IPS-18c (cell line): ENCODE measurements at regions not wholly inside any gene's neighbourhood (a gene's known extent, or its start where the extent isn't known, plus 50 kb on each side); places are given as distances from the start of the nearest gene placed in this dataset.
"Not testable (repeated sequence)": the region's sequence is repeated elsewhere in the genome, so short reads cannot be mapped to it uniquely, and the experiment has no call there.

ENCODE experiments used
- H3K4me3 ChIP-seq: 2 replicates; pipeline ENCODE4 v1.7.0; 2013; ENCODE audit warnings: low read depth, mild to moderate bottlenecking, low read length, moderate library complexity; ENCODE audit not compliant: insufficient read depth
- H3K9me3 ChIP-seq: one replicate; pipeline ENCODE4 v1.6.1; 2013; ENCODE audit warnings: mild to moderate bottlenecking, low read length, moderate library complexity; ENCODE audit not compliant: control insufficient read depth, insufficient read depth

DNA sequence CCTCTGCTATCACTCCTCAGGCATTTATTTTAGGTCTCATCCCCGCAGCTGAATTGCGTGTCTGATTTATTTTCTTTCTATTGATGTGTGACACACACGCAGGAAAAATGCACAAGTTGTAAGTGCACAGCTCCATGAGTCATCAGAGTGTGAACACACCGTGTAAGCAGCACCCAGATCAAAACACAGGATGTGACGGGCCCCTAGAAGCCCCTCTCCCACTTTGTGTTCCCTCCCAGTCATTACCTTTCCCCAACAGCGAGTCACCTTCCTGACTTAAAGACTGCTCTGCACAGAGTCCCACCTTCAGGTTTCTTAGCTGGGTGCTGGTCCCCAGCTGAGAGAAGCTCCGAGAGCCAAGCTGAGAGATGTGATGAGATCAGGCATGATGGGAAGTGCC, 436.7 kb downstream of the MID1IP1 start:
- Histone ChIP-seq H3K9me3 (no peaks in the 10 kb centered on the region), H3K4me3 (no peak overlapping the region)

- no peak overlapping the region for H3K4me3 ChIP-seq
- no peaks in the 10 kb centered on the region for H3K9me3 ChIP-seq
Observed at GRCh38 chrX:39242187-39242586, 440.9 kb downstream of the MID1IP1 start.

- Histone ChIP-seq H3K4me3 (no peak overlapping the region), H3K9me3 (peaks cover 6% of the 10 kb centered on the region)
Observed at GRCh38 chrX:39244147-39244546, 442.9 kb downstream of the MID1IP1 start.

DNA sequence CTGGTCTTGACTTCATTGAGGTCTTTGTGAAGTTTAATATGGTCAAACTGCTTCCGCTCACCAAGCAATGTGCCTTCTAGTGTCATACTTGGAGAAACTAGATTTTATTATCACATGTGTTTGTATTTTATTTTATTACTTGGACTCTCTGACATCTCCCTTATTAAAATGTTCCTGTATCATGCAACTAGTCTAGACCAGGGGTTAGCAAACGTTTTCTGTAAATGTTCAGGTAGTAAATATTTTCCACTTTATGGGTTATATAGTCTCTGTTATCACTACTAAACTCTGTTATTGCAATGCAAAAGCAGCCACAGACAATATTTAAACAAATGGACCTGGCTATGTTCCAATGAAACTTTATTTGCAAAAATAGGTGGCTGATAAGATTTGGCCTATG, 443.8 kb downstream of the MID1IP1 start:
- Histone ChIP-seq H3K4me3 (no peak overlapping the region), H3K9me3 (peaks cover 6% of the 10 kb centered on the region)

DNA sequence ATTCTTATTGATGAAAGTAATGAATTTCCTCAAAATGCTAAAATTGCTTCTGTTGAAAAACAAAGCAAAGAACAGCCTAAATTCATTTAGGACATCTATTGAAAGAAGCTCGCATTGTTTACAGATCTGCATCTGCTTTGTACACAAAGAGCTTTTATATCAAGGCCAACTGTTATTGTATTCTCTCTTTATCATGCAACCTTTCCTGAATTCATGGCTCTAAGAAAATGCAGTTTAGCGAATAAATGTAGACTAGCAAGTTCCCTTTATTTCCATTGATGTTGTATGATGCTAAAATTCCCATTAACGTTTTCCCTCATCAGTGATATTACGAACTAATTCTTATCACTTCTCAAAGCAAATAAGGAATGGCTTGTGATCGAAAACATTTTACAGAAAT, 446.3 kb downstream of the MID1IP1 start:
- Histone ChIP-seq H3K4me3 (no peak overlapping the region), H3K9me3 (peaks cover 8% of the 10 kb centered on the region)

- Histone ChIP-seq H3K9me3 (peaks cover 8% of the 10 kb centered on the region), H3K4me3 (no peak overlapping the region)
Observed at GRCh38 chrX:39248330-39248729, 447.1 kb downstream of the MID1IP1 start.

- peaks cover 8% of the 10 kb centered on the region for H3K9me3 ChIP-seq
- H3K4me3 ChIP-seq: no peak overlapping the region
Observed at GRCh38 chrX:39249999-39250398, 448.7 kb downstream of the MID1IP1 start.

DNA sequence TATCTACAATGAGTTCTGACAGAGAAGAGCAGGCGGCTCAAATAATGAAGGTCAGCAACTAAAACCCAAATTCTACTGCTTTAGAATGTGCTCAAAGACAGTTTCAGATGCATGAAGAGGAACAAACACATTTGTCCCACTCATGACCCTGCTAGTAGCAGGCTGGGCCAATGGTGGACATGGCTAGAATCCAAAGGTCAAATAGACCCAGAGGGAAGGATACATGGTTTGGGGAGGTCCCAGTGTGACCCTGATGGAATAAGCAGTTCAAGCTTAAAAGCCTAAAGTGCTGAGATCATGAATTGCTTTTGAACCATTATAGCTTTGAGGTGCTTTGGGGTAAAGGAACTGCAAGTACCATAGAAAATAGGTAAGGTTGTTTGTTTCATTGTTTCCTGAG, 450.7 kb downstream of the MID1IP1 start:
- H3K9me3 ChIP-seq: peaks cover 8% of the 10 kb centered on the region
- H3K4me3 ChIP-seq: no peak overlapping the region

DNA sequence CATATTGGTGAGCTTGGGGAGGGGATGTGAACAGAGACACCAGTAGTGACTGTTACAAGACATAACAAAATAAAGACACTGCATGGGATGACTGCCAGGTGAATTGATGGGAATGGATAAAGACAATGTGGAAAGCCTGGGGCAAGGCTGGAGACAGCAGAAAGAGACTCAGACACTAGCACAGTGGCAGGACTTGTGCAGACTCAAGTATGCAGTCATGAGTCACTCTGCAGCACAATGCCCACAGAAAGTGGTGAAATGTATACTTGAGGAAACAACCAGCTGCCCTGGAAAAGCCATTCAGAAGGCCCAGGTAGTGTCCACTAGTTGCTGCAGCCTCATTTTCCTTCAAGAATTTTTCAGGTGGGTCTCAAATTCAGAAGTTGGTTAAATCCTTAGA, 452.3 kb downstream of the MID1IP1 start:
- H3K9me3 ChIP-seq: peaks cover 2% of the 10 kb centered on the region
- H3K4me3 ChIP-seq: no peak overlapping the region

DNA sequence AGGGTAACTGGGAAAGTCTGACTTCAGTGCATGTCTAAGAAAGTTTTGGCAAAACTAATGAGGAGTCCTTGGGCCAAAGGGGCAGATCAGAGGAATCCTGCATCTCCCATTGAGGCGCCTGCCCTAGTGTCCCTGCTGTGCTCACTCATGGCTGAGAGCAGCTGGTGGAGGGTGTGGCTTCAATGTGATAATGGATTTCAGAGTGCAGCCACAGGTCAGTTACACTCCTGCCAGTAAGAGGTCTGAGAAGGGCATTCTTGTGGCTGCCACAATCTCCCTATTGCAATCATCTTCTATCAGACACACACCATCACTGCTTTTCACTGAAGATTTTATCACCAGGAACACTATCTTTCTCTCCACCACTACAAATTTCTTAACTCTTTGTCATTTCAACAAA, 457.1 kb downstream of the MID1IP1 start:
- H3K9me3 ChIP-seq: no peaks in the 10 kb centered on the region
- H3K4me3 ChIP-seq: no peak overlapping the region

GRCh38 chrX:39260965-39261364, 459.7 kb downstream of the MID1IP1 start:
- no peaks in the 10 kb centered on the region for H3K9me3 ChIP-seq
- H3K4me3 ChIP-seq: no peak overlapping the region

GRCh38 chrX:39261446-39262147, 460.3 kb downstream of the MID1IP1 start:
- no peak overlapping the region for H3K4me3 ChIP-seq
- H3K9me3 ChIP-seq: no peaks in the 10 kb centered on the region

DNA sequence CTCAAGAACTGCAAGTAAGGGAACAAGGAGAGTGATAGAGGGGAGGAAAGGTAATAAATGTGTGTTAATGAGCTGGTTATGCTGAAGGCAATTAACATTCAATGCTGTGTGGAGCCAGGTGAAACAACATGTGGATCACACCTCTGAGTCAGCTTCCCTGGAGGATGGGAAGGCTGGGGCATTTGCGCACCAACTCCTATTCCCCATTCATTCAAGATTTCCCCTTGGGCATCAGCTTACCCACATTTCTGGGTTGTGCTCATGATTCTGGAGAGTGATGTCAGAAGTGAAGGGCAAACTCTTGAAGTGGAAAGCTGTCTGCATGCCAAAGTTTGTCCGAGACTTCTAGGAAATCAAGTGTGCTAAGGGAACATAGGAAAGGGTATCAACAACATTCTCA, 461.4 kb downstream of the MID1IP1 start:
- Histone ChIP-seq H3K9me3 (peaks cover 2% of the 10 kb centered on the region), H3K4me3 (no peak overlapping the region)

GRCh38 chrX:39264023-39264422, 462.8 kb downstream of the MID1IP1 start:
- Histone ChIP-seq H3K4me3 (no peak overlapping the region), H3K9me3 (peaks cover 2% of the 10 kb centered on the region)

DNA sequence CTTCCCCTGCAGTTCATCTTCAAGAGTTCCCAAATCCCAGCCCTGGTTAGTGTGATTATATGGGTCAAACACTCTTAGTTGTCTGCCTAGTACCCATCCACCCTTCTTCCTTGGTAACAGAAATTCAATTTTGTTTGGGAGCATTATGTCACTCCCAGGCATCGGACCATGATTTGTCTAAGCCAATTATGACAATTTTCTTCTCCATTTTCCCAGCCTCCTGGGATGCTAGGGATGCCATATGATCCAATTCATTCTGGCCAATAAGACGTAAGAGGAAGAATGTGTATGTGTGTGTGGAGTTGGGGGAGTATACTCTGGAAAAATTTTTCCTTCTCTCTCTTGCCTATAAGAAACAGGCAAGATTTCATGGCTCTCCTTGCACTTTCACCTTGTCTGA, 465.9 kb downstream of the MID1IP1 start:
- H3K4me3 ChIP-seq: no peak overlapping the region

GRCh38 chrX:39268207-39268606, 466.9 kb downstream of the MID1IP1 start:
- peaks cover 2% of the 10 kb centered on the region for H3K9me3 ChIP-seq
- H3K4me3 ChIP-seq: no peak overlapping the region

More for the DNA sequence above, 465.9 kb downstream of the MID1IP1 start:
- H3K9me3 ChIP-seq: peaks cover 2% of the 10 kb centered on the region

DNA sequence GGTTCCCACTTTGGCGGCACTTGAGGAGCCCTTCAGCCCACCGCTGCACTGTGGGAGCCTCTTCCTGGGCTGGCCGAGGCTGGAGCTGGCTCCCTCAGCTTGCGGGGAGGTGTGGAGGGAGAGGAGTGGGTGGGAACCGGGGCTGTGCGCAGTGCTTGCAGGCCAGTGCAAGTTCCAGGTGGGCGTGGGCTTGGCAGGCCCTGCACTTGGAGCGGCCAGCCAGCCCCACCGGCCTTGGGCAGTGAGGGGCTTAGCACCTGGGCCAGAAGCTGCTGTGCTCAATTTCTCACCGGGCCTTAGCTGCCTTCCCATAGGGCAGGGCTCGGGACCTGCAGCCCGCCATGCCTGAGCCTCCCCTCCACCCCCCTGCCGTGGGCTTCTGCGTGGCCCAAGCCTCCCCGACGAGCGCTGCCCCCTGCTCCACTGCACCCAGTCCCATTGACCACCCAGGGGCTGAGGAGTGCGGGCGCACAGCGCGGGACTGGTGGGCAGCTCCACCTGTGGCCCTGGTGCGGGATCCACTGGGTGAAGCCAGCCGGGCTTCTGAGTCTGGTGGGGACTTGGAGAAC, 474.3 kb downstream of the MID1IP1 start:
- H3K4me3 ChIP-seq: no peak overlapping the region
- peaks cover 11% of the 10 kb centered on the region for H3K9me3 ChIP-seq

DNA sequence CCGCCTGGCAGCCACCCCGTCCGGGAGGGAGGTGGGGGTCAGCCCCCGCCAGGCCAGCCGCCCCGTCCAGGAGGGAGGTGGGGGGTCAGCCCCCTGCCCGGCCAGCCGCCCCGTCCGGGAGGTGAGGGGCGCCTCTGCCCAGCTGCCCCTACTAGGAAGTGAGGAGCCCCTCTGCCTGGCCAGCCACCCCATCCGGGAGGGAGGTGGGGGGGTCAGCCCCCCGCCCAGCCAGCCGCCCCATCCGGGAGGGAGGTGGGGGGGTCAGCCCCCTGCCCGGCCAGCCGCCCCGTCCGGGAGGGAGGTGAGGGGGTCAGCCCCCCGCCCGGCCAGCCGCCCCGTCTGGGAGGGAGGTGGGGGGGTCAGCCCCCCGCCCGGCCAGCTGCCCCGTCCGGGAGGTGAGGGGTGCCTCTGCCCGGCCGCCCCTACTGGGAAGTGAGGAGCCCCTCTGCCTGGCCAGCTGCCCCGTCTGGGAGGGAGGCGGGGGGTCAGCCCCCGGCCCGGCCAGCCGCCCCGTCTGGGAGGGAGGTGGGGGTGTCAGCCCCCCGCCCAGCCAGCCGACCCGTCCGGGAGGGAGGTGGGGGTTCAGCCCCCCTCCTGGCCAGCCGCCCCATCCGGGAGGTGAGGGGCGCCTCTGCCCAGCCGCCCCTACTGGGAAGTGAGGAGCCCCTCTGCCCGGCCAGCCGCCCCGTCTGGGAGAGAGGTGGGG, 476.6 kb downstream of the MID1IP1 start:
- H3K9me3 ChIP-seq: peaks cover 11% of the 10 kb centered on the region
- H3K4me3 ChIP-seq: not testable (repeated sequence)
